H1 (cell line): ENCODE measurements at regions not wholly inside any gene's neighbourhood (a gene's known extent, or its start where the extent isn't known, plus 50 kb on each side); places are given as distances from the start of the nearest gene placed in this dataset.

Source experiments
- CTCF ChIA-PET: fragments of 300-600 bp; sonication (Branson Sonifier 250); formaldehyde crosslinking; loops from one replicate; lab custom pipeline; 2021; ENCODE audit not compliant: partially characterized antibody; lab: Charles Lee
- POLR2A ChIA-PET: fragments of 300-600 bp; sonication (Branson Sonifier 250); formaldehyde crosslinking; loops from one replicate; lab custom pipeline; 2021; ENCODE audit warnings: inconsistent platforms; ENCODE audit not compliant: partially characterized antibody; lab: Charles Lee
- DNase-seq, 2 experiments: peaks; one replicate each; pipeline versions ENCODE4 v3.0.0 to v3.0.0-alpha.2; 2010 to 2022; ENCODE audit warnings: low spot score in 2 of 2, low read depth in 1 of 2, mixed read lengths in 1 of 2
- FAIRE-seq: peaks from 2 replicates; lab custom pipeline; 2011; peaks lifted over from hg19 to GRCh38; lab: Jason Lieb, UNC
- H2AFZ ChIP-seq: 2 replicates; pipeline ENCODE4 v1.8.1; 2012; ENCODE audit warnings: low read length, inconsistent platforms
- H2AK5ac ChIP-seq: 2 replicates; pipeline ENCODE4 v1.6.1; 2013; ENCODE audit warnings: low read depth, low read length
- H2BK120ac ChIP-seq: replicated peaks from 2 replicates; pipeline ENCODE3; 2013; ENCODE audit warnings: low read depth, low read length, inconsistent platforms
- H2BK12ac ChIP-seq: 2 replicates; pipeline ENCODE4 v1.6.1; 2013; ENCODE audit warnings: low read depth, low read length
- H2BK15ac ChIP-seq: 2 replicates; pipeline ENCODE4 v1.6.1; 2013; ENCODE audit warnings: low read length
- H2BK20ac ChIP-seq: 2 replicates; pipeline ENCODE4 v1.6.1; 2013; ENCODE audit warnings: low read length
- H2BK5ac ChIP-seq: 2 replicates; pipeline ENCODE4 v1.6.1; 2013; ENCODE audit warnings: low read depth, low read length
- H3K14ac ChIP-seq: 2 replicates; pipeline ENCODE4 v1.6.1; 2013; ENCODE audit warnings: inconsistent platforms; ENCODE audit not compliant: insufficient read length
- H3K18ac ChIP-seq: 2 replicates; pipeline ENCODE4 v1.6.1; 2013; ENCODE audit warnings: low read length; ENCODE audit errors: extremely low read depth
- H3K23ac ChIP-seq: 2 replicates; pipeline ENCODE4 v1.6.1; 2013; ENCODE audit warnings: inconsistent platforms; ENCODE audit not compliant: insufficient read length
- H3K23me2 ChIP-seq: 2 replicates; pipeline ENCODE4 v1.6.1; 2013; ENCODE audit warnings: low read depth, low read length
- H3K27ac ChIP-seq: 2 replicates; pipeline ENCODE4 v1.6.1; 2011; ENCODE audit warnings: low read depth, low read length, inconsistent platforms
- H3K27me3 ChIP-seq, 4 experiments: replicated peaks in 1 of 4; 1 replicate in 1 of 4; 2 replicates in 3 of 4; pipeline versions ENCODE4 v1.6.1 to v1.8.1; 2011 to 2013; ENCODE audit warnings: low read length in 3 of 4, mild to moderate bottlenecking in 3 of 4, inconsistent platforms in 2 of 4, mixed read lengths in 2 of 4, moderate library complexity in 1 of 4; ENCODE audit not compliant: control insufficient read depth in 3 of 4, insufficient read depth in 3 of 4; ENCODE audit errors: extremely low read depth in 1 of 4
- H3K36me3 ChIP-seq, 4 experiments: 2 replicates each; pipeline versions ENCODE4 v1.6.1 to v1.8.1; 2011 to 2013; ENCODE audit warnings: mild to moderate bottlenecking in 4 of 4, low read length in 3 of 4, moderate library complexity in 2 of 4, control low read depth in 1 of 4, inconsistent platforms in 1 of 4; ENCODE audit not compliant: insufficient read depth in 4 of 4, control insufficient read depth in 2 of 4
- H3K4ac ChIP-seq: replicated peaks from 2 replicates; pipeline ENCODE3; 2013; ENCODE audit warnings: low read length, low read depth, mixed read lengths, inconsistent platforms; ENCODE audit not compliant: insufficient read length
- H3K4me1 ChIP-seq, 4 experiments: replicated peaks in 1 of 4; 1 replicate in 1 of 4; 2 replicates in 3 of 4; pipeline versions ENCODE4 v1.6.1 to v1.8.1; 2011 to 2013; ENCODE audit warnings: low read length in 3 of 4, inconsistent platforms in 2 of 4, mixed read lengths in 1 of 4; ENCODE audit not compliant: insufficient read depth in 4 of 4, control insufficient read depth in 3 of 4
- H3K4me2 ChIP-seq, 2 experiments: 2 replicates each; pipeline versions ENCODE4 v1.6.1 to v1.8.1; 2011 to 2013; ENCODE audit warnings: low read depth in 2 of 2, low read length in 2 of 2, control low read depth in 1 of 2, inconsistent platforms in 1 of 2, mild to moderate bottlenecking in 1 of 2; ENCODE audit not compliant: insufficient read depth in 1 of 2
- H3K4me3 ChIP-seq, 4 experiments: fragments of 200-600, 300-600 bp in 1 of 4; sonication (generic), shearing (Covaris generic), sonication (Bioruptor Twin) in 1 of 4; 2 replicates each; pipeline versions ENCODE4 v1.5.1 to v1.8.1; 2011 to 2016; ENCODE audit warnings: low read length in 4 of 4, low read depth in 3 of 4, control low read depth in 2 of 4, inconsistent platforms in 2 of 4, mild to moderate bottlenecking in 2 of 4, mixed read lengths in 1 of 4, moderate library complexity in 1 of 4; ENCODE audit not compliant: insufficient read depth in 2 of 4; ENCODE audit errors: extremely low read depth in 1 of 4
- H3K56ac ChIP-seq: replicated peaks from 2 replicates; pipeline ENCODE3; 2013; ENCODE audit warnings: low read depth, mild to moderate bottlenecking, mixed read lengths, low read length, inconsistent platforms; ENCODE audit not compliant: insufficient read length
- H3K79me1 ChIP-seq: 2 replicates; pipeline ENCODE4 v1.6.1; 2013; ENCODE audit warnings: low read depth, low read length, control low read depth
- H3K79me2 ChIP-seq, 2 experiments: 2 replicates each; pipeline versions ENCODE4 v1.6.1 to v1.8.1; 2012 to 2013; ENCODE audit warnings: low read length in 2 of 2, mild to moderate bottlenecking in 2 of 2, inconsistent platforms in 1 of 2; ENCODE audit not compliant: insufficient read depth in 2 of 2, control insufficient read depth in 1 of 2
- H3K9ac ChIP-seq, 4 experiments: replicated peaks in 1 of 4; 1 replicate in 1 of 4; 2 replicates in 3 of 4; pipeline versions ENCODE4 v1.6.1 to v1.8.1; 2011 to 2013; ENCODE audit warnings: low read depth in 3 of 4, low read length in 3 of 4, control low read depth in 2 of 4, mild to moderate bottlenecking in 2 of 4, moderate library complexity in 2 of 4, inconsistent platforms in 1 of 4; ENCODE audit errors: extremely low read depth in 1 of 4
- H3K9me3 ChIP-seq, 2 experiments: 2 replicates each; pipeline versions ENCODE4 v1.6.1 to v1.8.1; 2012 to 2013; ENCODE audit warnings: mild to moderate bottlenecking in 2 of 2, moderate library complexity in 2 of 2, control low read depth in 1 of 2, inconsistent platforms in 1 of 2, low read depth in 1 of 2, low read length in 1 of 2, mixed read lengths in 1 of 2; ENCODE audit not compliant: insufficient read depth in 2 of 2
- H4K20me1 ChIP-seq, 2 experiments: replicated peaks in 1 of 2; 2 replicates each; pipeline versions ENCODE3 to v1.8.1; 2011 to 2013; ENCODE audit warnings: inconsistent platforms in 2 of 2, low read length in 2 of 2, mild to moderate bottlenecking in 1 of 2; ENCODE audit not compliant: insufficient read depth in 2 of 2, control insufficient read depth in 1 of 2
- H4K5ac ChIP-seq: 2 replicates; pipeline ENCODE4 v1.6.1; 2013; ENCODE audit warnings: low read length, low read depth, mixed read lengths, inconsistent platforms; ENCODE audit not compliant: insufficient read length
- H4K8ac ChIP-seq: 2 replicates; pipeline ENCODE4 v1.8.0; 2013; ENCODE audit warnings: mild to moderate bottlenecking, moderate library complexity, low read length, inconsistent platforms; ENCODE audit not compliant: insufficient read depth; ENCODE audit errors: extremely low read depth
- H4K91ac ChIP-seq: replicated peaks from 2 replicates; pipeline ENCODE3; 2013; ENCODE audit warnings: low read length, mixed read lengths, inconsistent platforms; ENCODE audit not compliant: insufficient read length
- BCL11A ChIP-seq, 2 experiments: IDR thresholded peaks; one replicate each; pipeline ENCODE4 v1.6.1; 2011; ENCODE audit warnings: low read depth in 2 of 2, low read length in 2 of 2, mild to moderate bottlenecking in 2 of 2
- CBX5 ChIP-seq: fragments of 300-800, 300-1000 bp; sonication (generic); IDR thresholded peaks from 2 replicates; pipeline ENCODE4 v1.7.1; 2016; ENCODE audit warnings: antibody characterized with exemption, low read length, low read depth
- CHD1 ChIP-seq: IDR thresholded peaks from 2 replicates; pipeline ENCODE4 v1.6.1; 2012; ENCODE audit warnings: low read depth, low read length, improper control_type of control experiment
- EP300 ChIP-seq, 2 experiments: IDR thresholded peaks; 1 replicate in 1 of 2; 2 replicates in 1 of 2; pipeline ENCODE4 v1.6.1; 2011 to 2012; ENCODE audit warnings: low read depth in 2 of 2, low read length in 2 of 2, mild to moderate bottlenecking in 2 of 2, borderline replicate concordance in 1 of 2, inconsistent platforms in 1 of 2, moderate library complexity in 1 of 2
- JUND ChIP-seq: IDR thresholded peaks from 2 replicates; pipeline ENCODE4 v1.6.1; 2011; ENCODE audit warnings: mild to moderate bottlenecking, improper control_type of control experiment, low read length
- KDM1A ChIP-seq: fragments of 200-600, 300-600 bp; sonication (generic); IDR thresholded peaks from 2 replicates; pipeline ENCODE4 v1.7.1; 2016; ENCODE audit warnings: mild to moderate bottlenecking, low read length, borderline replicate concordance
- KDM5A ChIP-seq: fragments of 200-600 bp; IDR thresholded peaks from 2 replicates; pipeline ENCODE4 v1.7.1; 2012; ENCODE audit warnings: mild to moderate bottlenecking, low read length, inconsistent platforms, mixed read lengths
- SRF ChIP-seq: IDR thresholded peaks from 2 replicates; pipeline ENCODE4 v1.6.1; 2011; ENCODE audit warnings: mild to moderate bottlenecking, low read depth, low read length, moderate library complexity
- TAF1 ChIP-seq: IDR thresholded peaks from 2 replicates; pipeline ENCODE4 v1.6.1; 2011; ENCODE audit warnings: mild to moderate bottlenecking, low read depth, low read length
- TCF12 ChIP-seq: IDR thresholded peaks from 2 replicates; pipeline ENCODE4 v1.6.1; 2011; ENCODE audit warnings: low read depth, mild to moderate bottlenecking, low read length
- WGBS, 2 experiments: shearing (Covaris generic) in 1 of 2; methylation state at CpG; one replicate each; pipeline versions ENCODE4 v1.1.6 to v1.1.7; 2013 to 2015; ENCODE audit warnings: low lambda C conversion rate in 2 of 2, mixed read lengths in 2 of 2, inconsistent platforms in 1 of 2, low coverage in 1 of 2, missing lambda C conversion rate in 1 of 2; ENCODE audit not compliant: insufficient replicate concordance in 2 of 2, insufficient coverage in 1 of 2, insufficient read length in 1 of 2; ENCODE audit errors: extremely low coverage in 1 of 2, missing lambda C conversion rate in 1 of 2; 5-methylcytosine and 5-hydroxymethylcytosine counted together
- TF ChIP-seq, protein P1 (sequence below): IDR thresholded peaks from 2 replicates; pipeline ENCODE4 v1.6.1; 2012; ENCODE audit warnings: inconsistent platforms

DNA sequence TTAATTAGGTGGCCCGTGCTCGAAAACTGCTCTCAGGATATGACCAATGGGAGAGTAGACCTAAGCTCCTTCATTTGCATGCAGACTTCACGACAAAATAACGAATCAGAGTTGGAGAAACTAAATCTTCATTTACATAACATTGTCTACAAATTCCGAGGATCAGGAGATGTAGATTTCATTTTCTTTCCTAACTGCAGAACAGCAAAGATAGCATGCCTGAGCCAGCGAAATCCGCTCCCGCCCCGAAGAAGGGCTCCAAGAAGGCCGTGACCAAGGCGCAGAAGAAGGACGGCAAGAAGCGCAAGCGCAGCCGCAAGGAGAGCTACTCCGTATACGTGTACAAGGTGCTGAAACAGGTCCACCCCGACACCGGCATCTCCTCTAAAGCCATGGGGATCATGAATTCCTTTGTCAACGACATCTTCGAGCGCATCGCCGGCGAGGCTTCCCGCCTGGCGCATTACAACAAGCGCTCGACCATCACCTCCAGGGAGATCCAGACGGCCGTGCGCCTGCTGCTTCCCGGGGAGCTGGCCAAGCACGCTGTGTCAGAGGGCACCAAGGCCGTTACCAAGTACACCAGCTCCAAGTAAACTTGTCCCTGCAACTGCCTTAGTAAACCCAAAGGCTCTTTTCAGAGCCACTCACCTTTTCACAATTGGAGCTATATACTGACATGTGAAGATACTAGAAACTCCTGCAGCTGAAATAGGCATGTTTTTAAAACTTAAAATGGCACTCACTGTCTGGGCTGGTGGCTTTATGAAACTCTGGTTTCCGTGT is 96.5 kb downstream of the HFE start:
- ChIA-PET POLR2A (interaction anchor here (0.7 to 40.4 kb wide), 51 partner anchors 8 to 1709 kb away, joined by 3 to 2731 read pairs (median 7); a partner anchor contains a TSS), CTCF (interaction anchor here (1.1 to 2.7 kb wide), 4 partner anchors 8 to 22 kb away, joined by 3 to 19 read pairs (median 8); a partner anchor contains a TSS)
- Histone ChIP-seq H3K4ac (no peak overlapping the region), H3K4me3 (peak overlapping the region; percentile 45 to 73 (median 70)), H4K20me1 (peaks cover 0 to 2% of the 10 kb centered on the region in 2 experiments), H3K36me3 (no peaks in the 10 kb centered on the region), H3K18ac (peak overlapping the region; percentile 75; the same call in 1 of the 2 replicates), H2BK15ac (no peak overlapping the region), H3K79me1 (no peaks in the 10 kb centered on the region), H2BK12ac (no peak overlapping the region; the same call in 1 of the 2 replicates), H4K91ac (no peak overlapping the region), H3K27ac (peak overlapping the region; percentile 97), H2AFZ (no peak overlapping the region), H2BK20ac (no peak overlapping the region), H3K79me2 (no peaks in the 10 kb centered on the region), H3K56ac (no peak overlapping the region), H4K5ac (no peak overlapping the region), H3K23me2 (peaks cover 11% of the 10 kb centered on the region), H3K23ac (no peak overlapping the region), H2BK120ac (no peak overlapping the region), H2BK5ac (peak overlapping the region; percentile 89), H2AK5ac (no peak overlapping the region), H3K27me3 (no peaks in the 10 kb centered on the region), H3K9ac (peak overlapping the region; percentile 81 to 85 (median 82)), H3K4me1 (peaks cover 0 to 17% (median 8%) of the 10 kb centered on the region in 4 experiments; a peak in 5 of 7 replicates), H3K14ac (no peak overlapping the region), H3K9me3 (no peaks in the 10 kb centered on the region), H4K8ac (peak overlapping the region; percentile 51; the same call in 1 of the 2 replicates), H3K4me2 (peak overlapping the region; percentile 68 to 73)
- no peak for FAIRE-seq
- 2% methylated on average over 36 of the region's 36 CpGs; no CpG with 5 or more reads in 1 of the 2 experiments for WGBS, 2 experiments
- peak in 1 of 2 experiments; percentile 82 for DNase-seq
- no peak for TF ChIP-seq BCL11A (IDR thresholded peaks at IDR 0.05; ENCODE audit: low read depth in 2 of 2, low read length in 2 of 2)
- no peak for TF ChIP-seq KDM5A
- peak; percentile 92 for TF ChIP-seq TAF1
- TF ChIP-seq EP300 (IDR thresholded peaks at IDR 0.05; ENCODE audit: borderline replicate concordance in 1 of 2, low read depth in 2 of 2, low read length in 2 of 2): no peak
- TF ChIP-seq, protein P1, sequence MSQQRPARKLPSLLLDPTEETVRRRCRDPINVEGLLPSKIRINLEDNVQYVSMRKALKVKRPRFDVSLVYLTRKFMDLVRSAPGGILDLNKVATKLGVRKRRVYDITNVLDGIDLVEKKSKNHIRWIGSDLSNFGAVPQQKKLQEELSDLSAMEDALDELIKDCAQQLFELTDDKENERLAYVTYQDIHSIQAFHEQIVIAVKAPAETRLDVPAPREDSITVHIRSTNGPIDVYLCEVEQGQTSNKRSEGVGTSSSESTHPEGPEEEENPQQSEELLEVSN: no peak
- TF ChIP-seq KDM1A: no peak
- TF ChIP-seq TCF12: no peak
- TF ChIP-seq SRF: no peak
- no peak; the same call in none of the 2 replicates for TF ChIP-seq CHD1
- TF ChIP-seq CBX5: no peak
- TF ChIP-seq JUND: no peak
